B cell (primary cell): ENCODE measurements at regions not wholly inside any gene's neighbourhood (a gene's known extent, or its start where the extent isn't known, plus 50 kb on each side); places are given as distances from the start of the nearest gene placed in this dataset.

Experiments used
- ATAC-seq: fragments of 200-7000 bp; cut with Tn5 transposase; one replicate; pipeline ENCODE4 v1.10.0; 2021; ENCODE audit warnings: low read depth, mild to moderate bottlenecking, moderate number of reproducible peaks, moderate library complexity
- CTCF ChIA-PET: fragments of 350-600 bp; sonication (Branson Sonifier 250); formaldehyde crosslinking; loops from one replicate; lab custom pipeline; 2021; ENCODE audit warnings: antibody characterized with exemption, inconsistent platforms; lab: Charles Lee
- POLR2A ChIA-PET: fragments of 350-600 bp; sonication (Branson Sonifier 250); formaldehyde crosslinking; loops from one replicate; lab custom pipeline; 2021; ENCODE audit warnings: antibody characterized with exemption; lab: Charles Lee
- DNase-seq: peaks from one replicate; pipeline ENCODE4 v3.0.0; 2013
- H2AFZ ChIP-seq: 2 replicates; pipeline ENCODE4 v1.6.1; 2012; ENCODE audit warnings: mild to moderate bottlenecking, low read depth, low read length; ENCODE audit not compliant: insufficient read depth, poor library complexity, severe bottlenecking
- H3K27ac ChIP-seq, 2 donors: 1 replicate in 1 of 2; 2 replicates in 1 of 2; pipeline ENCODE4 v1.5.1; 2012 to 2013; ENCODE audit warnings: low read length in 2 of 2, mild to moderate bottlenecking in 2 of 2, moderate library complexity in 1 of 2
- H3K27me3 ChIP-seq, 4 experiments: fragments of 200-600 bp in 1 of 4; sonication (generic) in 1 of 4; replicated peaks in 1 of 4; 1 replicate in 2 of 4; 2 replicates in 2 of 4; pipeline versions ENCODE4 v1.6.1 to v1.7.0; 2013 to 2016; ENCODE audit warnings: low read length in 3 of 4, mild to moderate bottlenecking in 2 of 4, mixed read lengths in 1 of 4, moderate library complexity in 1 of 4; ENCODE audit not compliant: insufficient read depth in 4 of 4, control insufficient read depth in 3 of 4; ENCODE audit errors: control extremely low read depth in 1 of 4
- H3K36me3 ChIP-seq, 2 experiments: replicated peaks in 1 of 2; 1 replicate in 1 of 2; 2 replicates in 1 of 2; pipeline versions ENCODE4 v1.6.1 to v1.7.1; 2013; ENCODE audit warnings: low read length in 1 of 2; ENCODE audit not compliant: insufficient read depth in 2 of 2, control insufficient read depth in 1 of 2; ENCODE audit errors: control extremely low read depth in 1 of 2, extremely low read depth in 1 of 2
- H3K4me1 ChIP-seq, 2 donors: fragments of 200-600 bp in 1 of 2; sonication (generic) in 1 of 2; 1 replicate in 1 of 2; 2 replicates in 1 of 2; pipeline versions ENCODE4 v1.5.1 to v1.6.1; 2013 to 2017; ENCODE audit warnings: low read length in 2 of 2; ENCODE audit not compliant: control insufficient read depth in 2 of 2, insufficient read depth in 2 of 2
- H3K4me2 ChIP-seq: replicated peaks from 2 replicates; pipeline ENCODE3; 2012; ENCODE audit warnings: mild to moderate bottlenecking, low read depth, low read length; ENCODE audit not compliant: poor library complexity, severe bottlenecking
- H3K4me3 ChIP-seq, 5 experiments: fragments of 200-600 bp in 1 of 5; sonication (generic) in 1 of 5; 1 replicate in 3 of 5; 2 replicates in 2 of 5; pipeline versions ENCODE4 v1.5.1 to v1.7.0; 2011 to 2016; ENCODE audit warnings: low read length in 4 of 5, mild to moderate bottlenecking in 4 of 5, low read depth in 2 of 5, control low read depth in 1 of 5, moderate library complexity in 1 of 5; ENCODE audit not compliant: insufficient read depth in 1 of 5; ENCODE audit errors: control extremely low read depth in 1 of 5, extremely low read depth in 1 of 5
- H3K79me2 ChIP-seq: fragments of 200-600 bp; sonication (generic); one replicate; pipeline ENCODE4 v1.6.0; 2016; ENCODE audit warnings: low read length; ENCODE audit not compliant: control insufficient read depth, insufficient read depth
- H3K9ac ChIP-seq: fragments of 200-600 bp; sonication (generic); 2 replicates; pipeline ENCODE4 v1.6.1; 2017; ENCODE audit warnings: mild to moderate bottlenecking, low read length, moderate library complexity
- H3K9me3 ChIP-seq, 3 donors: one replicate each; pipeline versions ENCODE4 v1.6.1 to v1.7.1; 2013; ENCODE audit warnings: low read length in 2 of 3; ENCODE audit not compliant: control insufficient read depth in 2 of 3, insufficient read depth in 1 of 3; ENCODE audit errors: control extremely low read depth in 1 of 3
- H4K20me1 ChIP-seq: 2 replicates; pipeline ENCODE4 v1.6.0; 2012; ENCODE audit warnings: mild to moderate bottlenecking, low read length; ENCODE audit not compliant: insufficient read depth, control insufficient read depth, poor library complexity, severe bottlenecking
- H3K27ac Mint-ChIP-seq: one replicate; pipeline ENCODE4 v1.8.0; 2021; ENCODE audit warnings: mixed read lengths
- H3K27me3 Mint-ChIP-seq: one replicate; pipeline ENCODE4 v1.8.0; 2021; ENCODE audit warnings: mixed read lengths
- H3K4me1 Mint-ChIP-seq: one replicate; pipeline ENCODE4 v1.8.0; 2021; ENCODE audit warnings: mixed read lengths
- H3K4me3 Mint-ChIP-seq: one replicate; pipeline ENCODE4 v1.8.0; 2021; ENCODE audit warnings: mixed read lengths
- H3K9me3 Mint-ChIP-seq: one replicate; pipeline ENCODE4 v1.8.0; 2022; ENCODE audit warnings: mixed read lengths; ENCODE audit not compliant: insufficient read depth
- CTCF ChIP-seq: fragments of 200-600 bp; IDR thresholded peaks from one replicate; pipeline ENCODE4 v1.8.0; 2022; ENCODE audit warnings: antibody characterized with exemption, mild to moderate bottlenecking
- EZH2 ChIP-seq: IDR thresholded peaks from 2 replicates; pipeline ENCODE4 v1.6.1; 2012; ENCODE audit warnings: borderline replicate concordance, low read depth, mild to moderate bottlenecking, moderate library complexity, low read length; ENCODE audit not compliant: insufficient read depth, poor library complexity, severe bottlenecking
- WGBS: methylation state at CpG from one replicate; pipeline ENCODE4 v1.1.5; 2013; ENCODE audit warnings: missing lambda C conversion rate; ENCODE audit not compliant: insufficient coverage; 5-methylcytosine and 5-hydroxymethylcytosine counted together
- intact Hi-C: fragments of 100-400 bp; cut with micrococcal nuclease; formaldehyde crosslinking; loops from one replicate; pipeline ENCODE4 v1.10.0; 2022

GRCh38 chr9:134489621-134490408 is 151.8 kb upstream of the COL5A1 start:
- H3K9ac ChIP-seq = no peak overlapping the region
- H3K27ac ChIP-seq = no peak overlapping the region
- no peak overlapping the region for H3K27ac Mint-ChIP-seq
- no peak overlapping the region for H3K4me3 ChIP-seq
- DNase-seq (no peak), ATAC-seq (no peak)
- ChIA-PET POLR2A (no interaction called here), CTCF (no interaction called here)
- intact Hi-C loops = no loop called here
- H3K4me1 Mint-ChIP-seq = peaks cover 19% of the 10 kb centered on the region
- H3K27me3 ChIP-seq = peaks cover 0 to 7% (median under 1%) of the 10 kb centered on the region in 4 experiments
- no peak overlapping the region for H2AFZ ChIP-seq
- no peaks in the 10 kb centered on the region for H4K20me1 ChIP-seq
- peaks cover 0 to 7% (median 0%) of the 10 kb centered on the region in 3 donors for H3K9me3 ChIP-seq
- H3K79me2 ChIP-seq = no peaks in the 10 kb centered on the region
- H3K4me2 ChIP-seq = no peak overlapping the region
- peaks cover 9% of the 10 kb centered on the region for H3K27me3 Mint-ChIP-seq
- TF ChIP-seq CTCF (no peak), EZH2 (no peak)
- H3K4me1 ChIP-seq = peaks cover 29 to 35% of the 10 kb centered on the region in 2 donors
- H3K4me3 Mint-ChIP-seq = no peak overlapping the region
- no peaks in the 10 kb centered on the region for H3K36me3 ChIP-seq
- H3K9me3 Mint-ChIP-seq = no peaks in the 10 kb centered on the region
- 90% methylated on average over 4 of the region's 13 CpGs for WGBS

DNA sequence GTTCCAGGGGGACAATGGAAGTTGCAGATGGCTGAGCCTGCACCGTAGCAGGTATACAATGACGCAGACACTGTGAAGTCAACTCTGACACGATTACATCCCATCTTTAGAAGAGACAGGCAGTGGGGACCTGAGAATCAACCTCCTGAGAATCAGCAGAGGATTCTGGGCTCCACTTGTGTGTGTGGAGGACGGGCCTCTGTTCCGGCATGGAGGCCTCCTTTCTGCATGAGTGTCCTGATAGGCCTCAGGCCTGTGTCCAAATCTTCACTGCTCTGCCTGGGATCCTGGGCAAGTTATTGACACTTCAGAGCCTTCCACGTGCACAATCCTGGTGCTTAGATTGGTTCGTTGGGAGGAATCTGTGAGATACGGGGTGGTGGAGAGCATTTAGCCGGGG is 151.2 kb upstream of the COL5A1 start:
- ChIA-PET CTCF (no interaction called here), POLR2A (no interaction called here)
- no peak for ATAC-seq
- H3K4me3 Mint-ChIP-seq = no peak overlapping the region
- 85% methylated on average over 9 of the region's 9 CpGs for WGBS
- peaks cover 0 to 7% (median 1%) of the 10 kb centered on the region in 4 experiments for H3K27me3 ChIP-seq
- H3K27ac ChIP-seq = no peak overlapping the region
- no peak overlapping the region for H3K27ac Mint-ChIP-seq
- no peak overlapping the region for H3K9ac ChIP-seq
- no peaks in the 10 kb centered on the region for H3K79me2 ChIP-seq
- peaks cover 0 to 7% (median 0%) of the 10 kb centered on the region in 3 donors for H3K9me3 ChIP-seq
- H3K27me3 Mint-ChIP-seq = peaks cover 9% of the 10 kb centered on the region
- no peak for DNase-seq
- H2AFZ ChIP-seq = no peak overlapping the region
- intact Hi-C loops = no loop called here
- TF ChIP-seq CTCF = no peak
- TF ChIP-seq EZH2 = no peak
- no peaks in the 10 kb centered on the region for H3K36me3 ChIP-seq
- no peaks in the 10 kb centered on the region for H3K9me3 Mint-ChIP-seq
- no peak overlapping the region for H3K4me3 ChIP-seq
- no peaks in the 10 kb centered on the region for H4K20me1 ChIP-seq
- no peak overlapping the region for H3K4me2 ChIP-seq
- H3K4me1 ChIP-seq = peaks cover 24 to 29% of the 10 kb centered on the region in 2 donors
- peaks cover 13% of the 10 kb centered on the region for H3K4me1 Mint-ChIP-seq
